Skin of body (tissue), 1 donor: ENCODE measurements at regions not wholly inside any gene's neighbourhood (a gene's known extent, or its start where the extent isn't known, plus 50 kb on each side); places are given as distances from the start of the nearest gene placed in this dataset.
"Not testable (repeated sequence)": the region's sequence is repeated elsewhere in the genome, so short reads cannot be mapped to it uniquely, and the experiment has no call there.

Experiments
- DNase-seq: peaks from one replicate; lab custom pipeline; 2025; lab: John Stamatoyannopoulos, UW

DNA sequence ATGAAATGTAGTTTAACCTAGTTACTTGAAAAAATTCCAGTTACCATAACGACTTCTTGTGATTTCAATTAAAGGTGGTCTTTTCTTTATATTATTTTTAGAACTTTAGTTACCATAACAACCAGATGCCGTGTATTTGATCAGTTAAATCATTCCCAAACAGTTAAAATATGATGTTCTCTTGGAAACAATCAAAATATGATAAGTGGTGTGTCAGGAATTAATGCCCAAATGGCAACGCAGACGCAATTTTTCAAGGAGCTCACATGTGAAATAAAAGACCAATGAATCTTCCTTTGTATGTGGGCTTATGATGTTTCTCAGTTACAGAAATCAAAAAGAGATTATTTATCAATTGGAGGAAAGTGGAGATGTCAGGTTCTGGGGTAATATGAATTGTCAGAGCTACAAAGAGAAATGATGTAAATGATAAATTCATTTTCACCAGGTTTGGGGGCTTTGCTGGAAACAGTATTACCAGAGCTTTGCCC lies 189.1 kb upstream of the PARD3B start:
- DNase-seq = no peak

DNA sequence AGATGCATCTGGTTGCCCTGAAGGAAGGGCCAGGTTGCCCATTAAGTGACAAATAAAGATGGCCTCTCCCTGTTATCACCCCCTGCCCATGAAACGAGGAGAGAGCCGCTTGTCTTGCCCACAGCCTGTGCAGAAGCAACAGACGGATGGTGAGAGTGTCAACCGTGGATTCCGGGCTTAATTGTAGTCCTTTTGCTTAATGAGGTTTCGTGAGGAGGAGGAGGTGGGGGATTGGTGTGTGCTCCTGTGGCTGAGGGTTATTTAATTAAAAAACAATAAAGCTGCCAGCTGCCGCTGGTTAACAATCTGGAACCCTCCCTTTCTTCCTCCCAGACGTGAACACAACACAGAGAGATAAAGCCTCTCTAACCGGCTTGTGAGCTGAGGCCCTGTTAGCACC lies 188.0 kb upstream of the PARD3B start:
- DNase-seq = no peak

DNA sequence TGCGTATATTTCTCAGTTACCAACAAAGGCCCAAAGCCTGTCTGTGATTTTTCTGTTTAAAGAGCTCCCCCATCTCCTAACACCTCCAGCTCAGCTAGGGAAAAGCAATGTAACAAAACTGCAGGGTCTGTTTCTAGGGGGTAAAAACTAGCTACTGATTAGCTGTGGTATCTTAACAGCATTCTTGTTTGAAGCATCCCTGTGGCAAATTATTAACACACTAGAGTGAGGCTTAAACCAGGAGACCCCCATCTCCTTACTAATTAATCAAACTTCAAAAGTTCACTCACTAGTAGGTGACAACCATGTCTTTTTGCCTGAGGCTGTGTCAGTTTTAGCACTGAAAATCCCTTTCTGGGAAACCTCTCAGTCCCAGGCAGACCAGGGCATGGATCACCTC lies 186.2 kb upstream of the PARD3B start:
- DNase-seq = no peak

- no peak for DNase-seq
These were observed 184.9 kb upstream of the PARD3B start for GRCh38 chr2:204360218-204361007.

- no peak for DNase-seq
These were observed 183.5 kb upstream of the PARD3B start for GRCh38 chr2:204361738-204362137.

DNA sequence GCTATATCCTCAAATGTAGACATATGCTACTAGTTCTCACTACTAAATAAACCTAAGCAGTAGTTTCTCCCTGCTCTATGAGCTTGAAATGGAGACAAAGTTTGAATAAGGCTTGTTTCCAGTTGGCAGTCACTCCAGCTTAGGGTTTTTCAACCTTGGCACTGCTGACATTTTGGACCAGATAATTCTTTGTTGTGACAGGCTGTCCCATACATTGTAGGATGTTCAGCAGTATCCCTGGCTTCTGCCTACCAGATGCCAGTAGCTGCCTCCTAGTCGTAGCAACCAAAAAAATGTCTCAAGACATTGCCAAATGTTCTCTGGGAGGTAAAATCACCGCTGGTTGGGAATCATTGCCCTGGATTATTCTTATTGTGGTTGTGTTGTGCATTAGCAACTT lies 182.7 kb upstream of the PARD3B start:
- DNase-seq = no peak

DNA sequence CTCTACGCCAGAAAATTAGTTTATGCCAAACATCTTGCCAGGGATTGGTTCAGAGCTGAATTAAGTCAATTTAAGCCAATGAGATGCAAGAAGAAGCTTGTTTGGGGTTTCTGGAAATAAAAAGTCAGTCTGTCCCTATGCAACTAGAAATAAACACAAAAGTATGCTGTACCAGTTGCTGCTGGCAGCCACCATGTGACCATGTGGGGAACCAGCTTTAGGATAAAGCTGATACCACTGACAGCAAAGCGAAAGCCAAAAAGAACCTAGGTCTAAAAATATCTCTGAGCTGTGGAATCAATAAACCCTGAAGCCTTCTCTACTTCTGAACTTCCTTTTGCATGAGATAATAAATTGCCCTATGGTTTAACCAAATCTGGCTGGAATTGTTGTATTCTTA lies 181.8 kb upstream of the PARD3B start:
- DNase-seq = no peak

- DNase-seq = no peak
These were observed 180.3 kb upstream of the PARD3B start for GRCh38 chr2:204364860-204365535.

DNA sequence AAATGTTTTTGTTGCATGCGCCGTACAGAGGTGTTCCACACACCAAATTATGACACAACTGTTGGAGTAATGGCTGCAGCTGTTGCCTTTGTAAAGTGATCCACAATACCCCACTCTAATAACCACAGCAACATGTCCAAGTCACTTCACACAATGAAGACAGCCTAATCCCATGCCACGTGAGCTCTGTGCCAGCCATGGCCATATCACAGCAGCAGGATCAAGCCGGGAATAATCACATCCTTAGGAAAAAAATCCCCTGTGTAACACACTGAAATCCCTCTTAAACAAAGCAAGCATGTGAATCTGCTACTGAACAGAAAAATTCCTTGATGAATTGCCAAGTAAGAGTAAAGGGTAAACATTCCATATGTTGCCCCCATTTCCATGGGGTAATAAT lies 179.5 kb upstream of the PARD3B start:
- DNase-seq = no peak

DNA sequence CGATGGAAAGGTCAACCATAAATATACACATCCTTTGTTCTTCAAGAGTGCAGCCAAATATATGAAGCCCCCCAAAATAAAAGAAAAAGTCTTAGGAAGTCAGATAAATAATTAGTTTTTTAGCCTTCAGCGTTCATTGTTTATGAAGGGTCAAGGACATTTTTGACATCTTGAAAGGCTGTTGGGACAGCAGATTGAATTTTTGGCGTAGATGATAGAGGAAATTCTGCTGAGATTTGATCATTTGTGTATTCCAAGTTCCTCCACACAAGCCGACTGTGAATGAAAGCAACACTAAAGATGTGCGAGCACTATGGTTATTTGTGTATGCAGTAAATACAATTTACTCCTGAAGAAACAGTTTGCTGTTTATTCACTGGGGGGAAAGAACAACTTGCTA lies 177.8 kb upstream of the PARD3B start:
- no peak for DNase-seq

DNA sequence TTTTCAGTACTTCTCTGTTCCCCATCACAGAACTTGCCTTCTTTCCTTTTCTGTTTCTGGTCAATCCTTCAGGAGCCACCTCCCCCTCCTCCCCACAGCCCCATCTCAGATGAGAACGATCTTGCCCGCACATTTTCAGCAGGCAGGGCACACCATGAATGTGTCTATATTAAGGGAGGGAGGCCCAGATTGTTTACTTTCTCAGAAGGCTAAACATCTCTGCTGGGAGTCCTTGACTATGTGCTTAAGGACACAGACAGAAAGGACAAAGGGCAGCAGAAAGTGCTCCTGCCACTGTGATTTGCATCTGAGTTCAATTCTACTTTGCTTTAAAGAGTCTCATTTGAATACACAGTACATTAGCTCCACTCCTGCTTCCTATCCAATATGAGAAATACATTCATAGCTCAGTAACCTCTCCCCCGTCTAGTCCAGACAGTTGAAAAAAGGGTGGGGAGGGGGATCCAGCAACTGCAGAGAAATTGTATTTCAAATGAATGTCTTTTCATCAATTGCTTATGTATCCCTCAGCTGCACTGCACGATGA lies 175.0 kb upstream of the PARD3B start:
- no peak for DNase-seq

- no peak for DNase-seq
These were observed 171.3 kb upstream of the PARD3B start for GRCh38 chr2:204373942-204374341.

GRCh38 chr2:204380141-204380881 lies 165.0 kb upstream of the PARD3B start:
- no peak for DNase-seq

DNA sequence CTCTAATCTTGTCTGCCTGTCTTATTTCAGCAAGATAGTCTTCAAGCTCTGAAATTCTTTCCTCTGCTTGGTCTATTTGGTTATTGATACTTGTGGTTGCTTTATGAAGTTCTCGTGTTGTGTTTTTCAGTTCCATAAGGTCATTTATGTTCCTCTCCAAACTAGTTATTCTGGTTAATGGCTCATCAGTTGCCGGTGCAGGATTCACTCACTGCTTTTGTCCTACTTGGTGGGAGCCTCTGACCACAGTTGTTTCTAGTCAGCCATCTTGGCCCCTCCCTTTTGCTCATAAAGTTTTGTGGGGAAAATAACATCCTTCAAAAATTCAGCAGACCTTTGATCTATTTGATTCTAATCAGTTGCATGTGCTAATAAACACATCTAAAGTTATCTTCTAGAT lies 158.6 kb upstream of the PARD3B start:
- DNase-seq = no peak

GRCh38 chr2:204389120-204389519 lies 156.2 kb upstream of the PARD3B start:
- no peak for DNase-seq

GRCh38 chr2:204389856-204390255 lies 155.4 kb upstream of the PARD3B start:
- no peak for DNase-seq

- DNase-seq = no peak
These were observed 149.7 kb upstream of the PARD3B start for GRCh38 chr2:204395539-204395938.

- no peak for DNase-seq
These were observed 144.2 kb upstream of the PARD3B start for GRCh38 chr2:204401114-204401513.

DNA sequence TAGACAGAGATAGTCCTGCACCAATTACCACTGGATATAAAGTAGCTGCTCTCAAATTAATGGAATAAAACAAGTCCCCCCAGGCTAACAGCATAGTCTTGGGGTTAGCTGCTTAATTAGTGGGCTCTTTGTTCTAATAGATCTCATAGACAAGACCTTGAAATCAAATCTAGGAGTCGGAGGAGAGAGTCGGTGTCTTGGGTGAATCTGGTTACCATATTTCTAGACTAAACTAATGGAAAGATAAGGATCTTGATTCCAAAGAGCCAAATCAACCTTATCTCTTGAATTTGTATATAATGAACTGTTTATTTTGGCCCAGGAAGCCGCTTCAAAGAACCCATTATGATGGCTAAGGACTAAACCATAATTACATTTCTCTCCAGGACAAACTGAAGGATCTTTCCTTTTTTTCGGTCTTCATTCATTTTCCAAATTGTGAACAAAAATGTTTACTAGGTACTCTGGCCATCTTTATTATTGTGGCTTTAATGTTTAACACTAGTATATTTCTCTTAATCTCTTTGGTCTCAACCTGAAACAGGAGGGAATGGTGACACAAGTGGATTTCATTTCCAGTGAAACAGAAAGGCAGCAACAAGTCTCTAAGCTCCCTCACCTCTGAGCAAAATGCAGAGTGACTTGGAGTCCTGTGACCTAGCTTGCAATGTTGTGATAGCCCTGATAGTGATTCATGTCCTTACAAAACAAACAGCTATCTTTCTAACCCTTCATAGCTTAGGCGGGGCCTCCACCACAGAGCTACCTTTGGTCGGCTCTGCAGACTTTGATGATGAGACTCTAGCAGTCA lies 137.9 kb upstream of the PARD3B start:
- DNase-seq = no peak

GRCh38 chr2:204412782-204413181 lies 132.5 kb upstream of the PARD3B start:
- DNase-seq = not testable (repeated sequence)
